Right ventricle myocardium superior (tissue), 1 donor: ENCODE measurements at regions not wholly inside any gene's neighbourhood (a gene's known extent, or its start where the extent isn't known, plus 50 kb on each side); places are given as distances from the start of the nearest gene placed in this dataset.
"Not testable (repeated sequence)": the region's sequence is repeated elsewhere in the genome, so short reads cannot be mapped to it uniquely, and the experiment has no call there.

Experiments
- ATAC-seq: fragments of 200-7000 bp; cut with Tn5 transposase; one replicate; pipeline ENCODE4 v1.9.1; 2020; ENCODE audit warnings: mild to moderate bottlenecking; ENCODE audit not compliant: poor library complexity
- DNase-seq: peaks from one replicate; pipeline ENCODE4 v3.0.0-alpha.2; 2020
- intact Hi-C: fragments of 100-400 bp; cut with DNase I; formaldehyde crosslinking; loops from one replicate; pipeline ENCODE4 v1.11.2; 2022
- donor health status: DM: no; HTN: yes; CAD: no; lungs with severe emphysema.

- DNase-seq, result no peak
- intact Hi-C loops, result no loop called here
- ATAC-seq, result no peak
These were observed 399.3 kb downstream of the TBC1D32 start for GRCh38 chr6:120935016-120935415.

GRCh38 chr6:120931520-120932180 lies 402.6 kb downstream of the TBC1D32 start:
- ATAC-seq, intact Hi-C loops, DNase-seq: not testable (repeated sequence)

- DNase-seq, intact Hi-C loops, ATAC-seq: not testable (repeated sequence)
These were observed 403.8 kb downstream of the TBC1D32 start for GRCh38 chr6:120930500-120930899.

DNA sequence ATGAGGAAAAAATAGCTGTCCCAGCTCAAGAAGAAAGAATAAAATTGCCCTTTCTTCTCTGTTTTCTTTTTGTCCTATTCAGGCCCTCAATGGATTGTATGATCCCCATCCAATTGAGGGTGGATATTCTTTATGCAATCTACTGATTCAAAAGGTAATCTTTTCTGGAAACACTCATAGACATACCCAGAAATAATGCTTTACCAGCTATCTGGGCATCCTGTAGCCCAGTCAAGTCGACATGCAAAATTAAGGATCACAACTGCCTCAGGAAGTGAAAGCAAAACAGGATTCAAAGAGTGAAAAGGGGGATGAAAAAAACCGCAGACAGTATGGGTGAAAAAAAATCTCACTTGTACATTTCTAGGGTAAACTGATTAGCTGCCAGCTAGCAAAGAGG lies 410.1 kb downstream of the TBC1D32 start:
- ATAC-seq, result no peak
- intact Hi-C loops, result no loop called here
- DNase-seq, result no peak

DNA sequence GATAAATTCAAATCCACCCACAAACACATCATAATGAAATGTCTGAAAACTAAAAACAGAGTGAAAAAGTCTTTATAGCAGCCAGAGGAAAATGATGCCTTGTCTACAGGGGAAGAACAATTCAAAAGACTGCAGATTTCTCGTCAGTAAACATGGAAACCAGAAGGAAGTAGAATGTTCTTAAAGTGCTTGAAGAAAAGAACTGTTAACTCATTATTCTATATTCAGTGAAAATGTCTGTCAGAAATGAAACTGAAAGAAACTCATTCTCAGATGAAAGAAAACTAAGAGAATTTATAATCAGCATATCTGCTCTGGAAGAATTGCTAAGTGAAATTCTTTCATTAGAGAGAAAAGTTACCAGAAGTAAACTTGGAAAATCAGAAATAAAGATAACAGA lies 416.1 kb downstream of the TBC1D32 start:
- intact Hi-C loops, result no loop called here
- DNase-seq (no peak), ATAC-seq (no peak)

DNA sequence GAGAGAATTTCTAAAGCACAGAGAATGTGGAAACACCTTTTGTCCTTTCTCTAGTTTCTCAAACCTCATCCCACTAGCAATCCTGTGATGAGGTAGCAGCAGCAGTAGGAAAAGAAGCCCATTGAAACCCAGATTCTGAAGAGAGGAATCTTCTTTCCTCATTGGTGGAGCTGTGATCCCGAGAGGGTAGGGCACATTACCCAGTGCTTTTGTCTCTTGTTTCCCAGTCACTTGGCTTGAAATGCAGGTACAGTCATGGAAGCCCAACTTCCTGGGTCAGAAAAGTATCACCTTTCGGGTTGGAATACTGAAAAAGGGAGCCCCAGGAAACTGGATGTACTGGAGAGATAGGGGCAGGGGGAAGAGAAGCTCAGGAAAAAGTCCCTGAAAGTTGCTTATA lies 417.4 kb downstream of the TBC1D32 start:
- ATAC-seq (no peak), DNase-seq (no peak)
- intact Hi-C loops, result no loop called here

GRCh38 chr6:120913486-120913885 lies 420.8 kb downstream of the TBC1D32 start:
- DNase-seq, result no peak
- intact Hi-C loops, result no loop called here

DNA sequence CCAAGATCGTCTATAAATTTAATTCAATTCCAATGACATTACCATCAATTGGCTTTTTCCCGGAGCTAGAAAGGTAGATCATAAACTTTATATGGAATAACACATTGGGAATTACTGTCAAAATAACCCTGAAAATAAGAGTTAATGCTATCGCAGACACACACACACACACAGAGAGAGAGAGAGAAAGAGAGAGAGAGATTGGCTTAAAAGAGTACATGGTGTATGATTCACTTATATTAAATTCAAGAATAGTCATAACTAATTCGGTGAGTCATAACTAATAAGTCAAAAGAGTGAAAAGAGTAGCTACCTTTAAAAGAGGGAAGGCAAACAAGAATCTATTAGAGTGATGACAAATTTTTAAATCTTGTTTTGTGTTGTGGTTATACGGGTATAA lies 425.5 kb downstream of the TBC1D32 start:
- no peak for DNase-seq
- intact Hi-C loops, result no loop called here
- ATAC-seq, result no peak

More at GRCh38 chr6:120913486-120913885, 420.8 kb downstream of the TBC1D32 start:
- ATAC-seq, result no peak

GRCh38 chr6:120903836-120904235 lies 430.4 kb downstream of the TBC1D32 start:
- intact Hi-C loops, result no loop called here
- DNase-seq, result no peak
- no peak for ATAC-seq

- DNase-seq (no peak), ATAC-seq (no peak)
- intact Hi-C loops, result no loop called here
These were observed 434.3 kb downstream of the TBC1D32 start for GRCh38 chr6:120899932-120900331.

- ATAC-seq, result no peak
- no peak for DNase-seq
- intact Hi-C loops, result no loop called here
These were observed 440.2 kb downstream of the TBC1D32 start for GRCh38 chr6:120894077-120894476.

- DNase-seq (no peak), ATAC-seq (no peak)
- intact Hi-C loops, result no loop called here
These were observed 457.3 kb downstream of the TBC1D32 start for GRCh38 chr6:120876931-120877330.

GRCh38 chr6:120876424-120876823 lies 457.9 kb downstream of the TBC1D32 start:
- intact Hi-C loops, result no loop called here
- DNase-seq (no peak), ATAC-seq (no peak)

DNA sequence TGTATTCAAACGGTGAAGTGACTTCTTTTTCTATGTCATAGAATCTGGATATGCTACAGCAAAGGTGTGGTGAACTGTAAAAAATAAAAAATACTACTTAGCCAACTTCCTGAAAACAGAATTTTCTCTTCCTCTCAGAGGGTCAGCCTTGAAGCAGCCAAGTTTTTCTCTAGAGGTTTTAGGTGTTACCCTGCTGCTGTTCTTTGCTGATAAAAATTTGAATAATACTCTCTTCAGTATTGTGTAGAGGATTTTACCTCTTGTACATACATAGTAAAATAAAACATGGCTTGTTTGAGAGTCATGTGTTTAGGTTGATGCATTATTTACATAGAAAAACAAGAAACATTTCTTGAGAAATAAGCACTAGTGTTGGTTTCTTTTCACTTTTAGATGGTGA lies 458.4 kb downstream of the TBC1D32 start:
- ATAC-seq (no peak), DNase-seq (no peak)
- intact Hi-C loops, result no loop called here

DNA sequence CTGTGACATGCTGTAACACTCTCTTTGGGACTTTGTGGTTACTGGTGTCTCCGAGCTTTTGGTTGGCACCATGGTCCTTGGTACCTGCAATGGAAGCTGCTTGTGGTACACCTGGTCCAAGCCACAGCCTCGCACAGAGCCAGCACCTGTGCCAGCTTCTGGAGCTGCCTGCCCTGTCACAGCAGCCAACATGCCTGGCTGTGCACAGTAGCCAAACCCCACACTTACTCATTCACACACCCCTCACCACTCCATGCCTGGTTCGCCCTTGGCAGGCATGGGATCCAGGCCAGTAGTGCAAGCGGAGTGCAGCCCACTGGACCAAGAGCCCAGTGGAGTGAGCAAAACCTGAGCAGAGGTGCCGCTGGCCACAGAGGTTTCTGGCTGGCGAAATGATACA lies 459.9 kb downstream of the TBC1D32 start:
- intact Hi-C loops, result no loop called here
- DNase-seq (no peak), ATAC-seq (no peak)

GRCh38 chr6:120873125-120873865 lies 461.0 kb downstream of the TBC1D32 start:
- intact Hi-C loops, result no loop called here
- no peak for ATAC-seq
- no peak for DNase-seq

GRCh38 chr6:120872262-120872578 lies 462.1 kb downstream of the TBC1D32 start:
- ATAC-seq (no peak), DNase-seq (no peak)
- intact Hi-C loops, result no loop called here

DNA sequence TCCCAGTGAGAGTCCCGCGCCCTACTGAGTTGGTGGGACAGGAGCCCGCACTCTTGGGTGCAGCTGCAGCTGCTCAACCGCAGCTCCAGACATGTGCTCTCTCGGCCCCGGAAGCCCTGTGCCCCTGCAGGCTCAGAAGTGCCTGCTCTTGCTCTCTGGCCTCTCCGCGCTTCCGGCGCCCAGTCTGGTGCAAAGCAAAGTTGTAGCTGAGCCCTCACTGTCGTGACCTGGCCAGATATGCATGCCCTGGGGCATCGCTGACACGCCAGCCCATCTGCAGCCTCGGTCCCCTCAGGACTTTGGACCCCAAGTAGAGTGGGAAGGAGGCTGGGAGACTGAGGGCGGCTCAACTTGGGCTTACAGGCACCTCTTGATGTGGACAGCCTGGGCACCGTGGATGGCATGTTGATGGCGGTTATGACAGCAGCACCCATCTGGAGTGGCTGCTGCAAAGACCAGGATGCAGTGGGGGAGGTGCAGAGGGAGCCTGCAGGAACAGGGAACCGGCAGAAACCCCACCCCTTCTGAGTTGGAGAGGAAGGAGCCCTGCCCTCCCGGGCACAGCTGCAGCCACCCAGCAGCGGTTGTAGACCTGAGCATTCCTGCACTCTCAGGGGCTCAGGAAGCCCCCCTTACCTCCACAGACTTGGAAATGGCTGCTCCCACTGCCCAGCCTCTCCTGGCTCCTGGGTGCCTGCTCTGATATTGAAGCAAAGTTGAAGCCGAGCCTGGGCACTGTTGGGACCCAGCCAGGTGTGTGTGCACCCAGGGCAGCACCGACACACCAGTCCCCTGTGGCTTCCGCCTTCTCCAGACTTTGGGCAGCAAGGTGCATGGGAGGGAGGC lies 462.6 kb downstream of the TBC1D32 start:
- DNase-seq (no peak), ATAC-seq (no peak)
- intact Hi-C loops, result no loop called here

GRCh38 chr6:120869397-120869796 lies 464.9 kb downstream of the TBC1D32 start:
- intact Hi-C loops, result no loop called here
- ATAC-seq, result no peak
- DNase-seq, result no peak

DNA sequence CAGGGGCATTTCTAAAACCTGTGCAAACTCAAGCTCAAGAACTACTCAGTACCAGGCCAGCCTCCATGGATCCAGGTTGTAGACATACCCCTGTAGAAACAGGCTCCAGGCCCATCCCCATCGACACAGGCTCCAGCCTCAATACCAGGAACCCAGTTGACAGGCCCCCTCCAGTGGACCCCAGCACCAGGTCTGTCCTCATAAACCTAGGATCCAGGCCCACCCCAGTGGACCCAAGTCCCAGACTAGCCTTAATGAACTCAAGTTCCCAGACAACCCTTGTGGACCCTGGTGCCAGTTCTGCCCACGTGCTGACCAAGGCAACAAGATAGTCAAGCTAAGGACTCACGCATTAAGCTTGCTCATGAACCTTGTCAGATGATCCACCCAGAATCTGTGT lies 476.9 kb downstream of the TBC1D32 start:
- ATAC-seq, result no peak
- intact Hi-C loops, result no loop called here
- no peak for DNase-seq
